HepG2 (cell line): ENCODE measurements at regions not wholly inside any gene's neighbourhood (a gene's known extent, or its start where the extent isn't known, plus 50 kb on each side); places are given as distances from the start of the nearest gene placed in this dataset.

Experiments used
- ATAC-seq: fragments of 200-7000 bp; cut with Tn5 transposase; 3 replicates; pipeline ENCODE4 v1.9.1; 2020; ENCODE audit warnings: mild to moderate bottlenecking, moderate library complexity
- BruUV-seq: library from RNA; stranded (reverse); fragments of 400-500 nt; replicated peaks from 2 replicates; lab custom pipeline; 2021; lab: Mats Ljungman, UMichigan
- CTCF ChIA-PET: fragments of 300-600 bp; formaldehyde crosslinking; extraction: SDS; loops from one replicate; lab custom pipeline; 2021; ENCODE audit warnings: low total read pairs, inconsistent platforms, low intra/inter-chr PET ratio; lab: Yijun Ruan, JAX
- POLR2A ChIA-PET: fragments of 350-600 bp; sonication (Branson Sonifier 250); formaldehyde crosslinking; loops from one replicate; lab custom pipeline; 2020; ENCODE audit warnings: antibody characterized with exemption, inconsistent platforms; lab: Yijun Ruan, JAX
- DNase-seq: peaks from one replicate; pipeline ENCODE4 v3.0.0-alpha.2; 2015; ENCODE audit warnings: low spot score
- FAIRE-seq: peaks from 3 replicates; lab custom pipeline; 2011; peaks lifted over from hg19 to GRCh38; lab: Jason Lieb, UNC
- H2AFZ ChIP-seq: one replicate; pipeline ENCODE4 v1.6.1; 2011; ENCODE audit warnings: low read length, inconsistent platforms
- H3K27ac ChIP-seq: fragments of 300-600 bp; 3 replicates; pipeline ENCODE4 v1.8.0; 2011; ENCODE audit warnings: mixed run types, mild to moderate bottlenecking, mixed read lengths, low read length, inconsistent platforms; ENCODE audit not compliant: insufficient read depth; ENCODE audit errors: extremely low read length
- H3K27me3 ChIP-seq, 2 experiments: fragments of 200-600 bp in 1 of 2; 2 replicates in 1 of 2; 3 replicates in 1 of 2; pipeline versions ENCODE4 v1.6.0 to v1.8.0; 2011; ENCODE audit warnings: low read length in 2 of 2, mild to moderate bottlenecking in 2 of 2, moderate library complexity in 2 of 2, inconsistent platforms in 1 of 2; ENCODE audit not compliant: insufficient read depth in 2 of 2, control insufficient read depth in 1 of 2
- H3K36me3 ChIP-seq, 2 experiments: fragments of 200-600 bp in 1 of 2; replicated peaks in 1 of 2; 2 replicates in 1 of 2; 3 replicates in 1 of 2; pipeline versions ENCODE4 v1.5.1 to v1.8.0; 2011; ENCODE audit warnings: low read length in 2 of 2, inconsistent platforms in 1 of 2; ENCODE audit not compliant: insufficient read depth in 2 of 2, control insufficient read depth in 1 of 2
- H3K4me1 ChIP-seq: 2 replicates; pipeline ENCODE4 v1.5.1; 2012; ENCODE audit warnings: low read length, inconsistent platforms; ENCODE audit not compliant: insufficient read depth
- H3K4me2 ChIP-seq: 2 replicates; pipeline ENCODE4 v1.6.0; 2011; ENCODE audit warnings: low read depth, low read length, inconsistent platforms
- H3K4me3 ChIP-seq, 3 experiments: fragments of 200-600 bp in 1 of 3; sonication (generic), shearing (Covaris generic) in 1 of 3; replicated peaks in 1 of 3; 2 replicates each; pipeline ENCODE4 v1.5.1; 2011 to 2016; ENCODE audit warnings: low read length in 3 of 3, inconsistent platforms in 2 of 3, low read depth in 2 of 3, mild to moderate bottlenecking in 2 of 3, control low read depth in 1 of 3, mixed read lengths in 1 of 3; ENCODE audit not compliant: insufficient read depth in 1 of 3
- H3K79me2 ChIP-seq: one replicate; pipeline ENCODE4 v1.6.1; 2011; ENCODE audit warnings: low read length, inconsistent platforms; ENCODE audit not compliant: insufficient read depth
- H3K9ac ChIP-seq: 2 replicates; pipeline ENCODE4 v1.6.0; 2011; ENCODE audit warnings: mild to moderate bottlenecking, low read depth, low read length, inconsistent platforms; ENCODE audit not compliant: insufficient read depth
- H3K9me3 ChIP-seq: 2 replicates; pipeline ENCODE4 v1.5.1; 2012; ENCODE audit warnings: mild to moderate bottlenecking, low read length
- H4K20me1 ChIP-seq: 2 replicates; pipeline ENCODE4 v1.6.0; 2011; ENCODE audit warnings: inconsistent platforms, mild to moderate bottlenecking, low read length, moderate library complexity; ENCODE audit not compliant: insufficient read depth
- FOXA3 ChIP-seq: IDR thresholded peaks from 2 replicates; pipeline ENCODE4 v1.6.1; 2016; ENCODE audit warnings: missing genetic modification reagents, missing compliant biosample characterization
- FOXJ3 ChIP-seq: sonication (generic); formaldehyde crosslinking; IDR thresholded peaks from 2 replicates; pipeline ENCODE4 v1.4.0; 2020; ENCODE audit warnings: missing genetic modification reagents, mild to moderate bottlenecking, borderline replicate concordance
- KAT2B ChIP-seq: fragments of 150-350 bp; IDR thresholded peaks from 2 replicates; pipeline ENCODE4 v1.6.1; 2014; ENCODE audit warnings: low read depth, low read length, borderline replicate concordance
- KDM5B ChIP-seq: sonication (generic); formaldehyde crosslinking; IDR thresholded peaks from 2 replicates; pipeline ENCODE4 v1.4.0; 2020; ENCODE audit warnings: missing genetic modification reagents, mild to moderate bottlenecking, borderline replicate concordance
- KLF9 ChIP-seq: IDR thresholded peaks from 2 replicates; pipeline ENCODE4 v1.6.1; 2016; ENCODE audit warnings: low read depth
- KMT2B ChIP-seq: IDR thresholded peaks from 2 replicates; pipeline ENCODE4 v1.6.1; 2016; ENCODE audit warnings: missing genetic modification reagents, missing compliant biosample characterization
- MED13 ChIP-seq: sonication (generic); formaldehyde crosslinking; IDR thresholded peaks from 2 replicates; pipeline ENCODE4 v1.5.0; 2020; ENCODE audit warnings: missing genetic modification reagents
- PCBP2 ChIP-seq: fragments of 200-400 bp; formaldehyde crosslinking; optimal IDR thresholded peaks from 2 replicates; pipeline ENCODE3; 2018; ENCODE audit warnings: low read length, low read depth; ENCODE audit not compliant: poor library complexity, severe bottlenecking
- SP2 ChIP-seq: sonication (generic); formaldehyde crosslinking; IDR thresholded peaks from 2 replicates; pipeline ENCODE4 v1.5.1; 2020; ENCODE audit warnings: mild to moderate bottlenecking, missing genetic modification reagents
- SP5 ChIP-seq: IDR thresholded peaks from 2 replicates; pipeline ENCODE4 v1.6.1; 2016; ENCODE audit warnings: low read depth, borderline replicate concordance
- TFDP2 ChIP-seq: sonication (generic); formaldehyde crosslinking; IDR thresholded peaks from 2 replicates; pipeline ENCODE4 v1.4.0; 2020; ENCODE audit warnings: missing genetic modification reagents
- ZBTB42 ChIP-seq: sonication (generic); formaldehyde crosslinking; IDR thresholded peaks from 2 replicates; pipeline ENCODE4 v1.5.0; 2020; ENCODE audit warnings: mild to moderate bottlenecking, missing genetic modification reagents
- ZNF160 ChIP-seq: sonication (generic); formaldehyde crosslinking; IDR thresholded peaks from 2 replicates; pipeline ENCODE4 v1.8.0; 2022; ENCODE audit warnings: mild to moderate bottlenecking, inconsistent platforms, missing genetic modification reagents
- ZSCAN31 ChIP-seq: sonication (generic); formaldehyde crosslinking; IDR thresholded peaks from 2 replicates; pipeline ENCODE4 v1.5.0; 2020; ENCODE audit warnings: low read depth, mild to moderate bottlenecking, missing genetic modification reagents
- ZZZ3 ChIP-seq: sonication (generic); formaldehyde crosslinking; IDR thresholded peaks from 2 replicates; pipeline ENCODE4 v1.4.0; 2020; ENCODE audit warnings: missing genetic modification reagents, mild to moderate bottlenecking, borderline replicate concordance
- WGBS: methylation state at CpG from one replicate; pipeline ENCODE4 v1.1.6; 2017; ENCODE audit warnings: low lambda C conversion rate; 5-methylcytosine and 5-hydroxymethylcytosine counted together
- in situ Hi-C: cut with HindIII; loops from 2 replicates; pipeline ENCODE4 v1.10.0; 2017; ENCODE audit warnings: low pct_unique_long_range_greater_than_20kb; ENCODE audit not compliant: extremely low pct_ligation_motif_present
- intact Hi-C: fragments of 100-400 bp; cut with micrococcal nuclease; formaldehyde crosslinking; loops from one replicate; pipeline ENCODE4 v1.10.0; 2022; ENCODE audit not compliant: unreplicated experiment
- TF ChIP-seq, protein P1 (sequence below): IDR thresholded peaks from 2 replicates; pipeline ENCODE4 v1.6.1; 2016; ENCODE audit warnings: low read depth
- TF ChIP-seq, protein P2 (sequence below): IDR thresholded peaks from 2 replicates; pipeline ENCODE4 v1.6.1; 2016; ENCODE audit warnings: missing biosample characterization, missing genetic modification reagents, low read depth

DNA sequence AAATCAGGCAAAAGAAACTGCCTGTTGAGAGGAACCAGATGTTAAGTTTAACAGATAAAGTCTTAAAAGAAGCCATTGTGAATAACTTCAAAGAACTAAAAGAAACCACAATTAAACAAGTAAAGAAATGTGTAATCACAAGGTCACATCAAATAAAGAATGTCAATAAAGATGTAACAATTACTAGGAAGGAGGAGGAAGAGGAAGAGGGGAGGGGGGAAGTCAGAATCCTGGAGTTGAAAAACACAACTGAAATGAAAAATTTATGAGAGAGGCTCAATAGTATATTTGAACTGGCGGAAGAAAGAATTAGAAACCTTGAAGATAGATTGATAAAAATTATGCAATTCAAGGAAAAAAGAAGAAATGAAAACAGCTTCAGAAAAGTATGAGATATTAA, 88.4 kb upstream of the CRIM1 start:
- H3K79me2 ChIP-seq = no peaks in the 10 kb centered on the region
- ChIA-PET CTCF (no interaction called here), POLR2A (no interaction called here)
- no peak overlapping the region for H3K27ac ChIP-seq
- DNase-seq (no peak), FAIRE-seq (no peak), ATAC-seq (no peak)
- TF ChIP-seq TFDP2 (no peak), ZSCAN31 (no peak), KDM5B (CRISPR knock-in tag) (no peak), KLF9 (CRISPR knock-in tag) (no peak), ZNF160 (CRISPR knock-in tag) (peak; percentile 84; the same call in 1 of the 2 replicates), SP5 (CRISPR knock-in tag) (no peak), FOXA3 (no peak), PCBP2 (no peak)
- in situ Hi-C loops = no loop called here
- no peak overlapping the region for H3K9ac ChIP-seq
- WGBS = 73% methylated on average over 1 of the region's 1 CpG
- peaks cover 7% of the 10 kb centered on the region; the same call in 1 of the 2 replicates for H3K9me3 ChIP-seq
- intact Hi-C loops = no loop called here
- no peak overlapping the region for H2AFZ ChIP-seq
- H3K4me1 ChIP-seq = no peaks in the 10 kb centered on the region
- no peaks in the 10 kb centered on the region for H4K20me1 ChIP-seq
- H3K27me3 ChIP-seq = no peaks in the 10 kb centered on the region
- H3K36me3 ChIP-seq = no peaks in the 10 kb centered on the region
- no TSS peak for BruUV-seq
- H3K4me3 ChIP-seq = no peak overlapping the region
- no peak overlapping the region for H3K4me2 ChIP-seq

DNA sequence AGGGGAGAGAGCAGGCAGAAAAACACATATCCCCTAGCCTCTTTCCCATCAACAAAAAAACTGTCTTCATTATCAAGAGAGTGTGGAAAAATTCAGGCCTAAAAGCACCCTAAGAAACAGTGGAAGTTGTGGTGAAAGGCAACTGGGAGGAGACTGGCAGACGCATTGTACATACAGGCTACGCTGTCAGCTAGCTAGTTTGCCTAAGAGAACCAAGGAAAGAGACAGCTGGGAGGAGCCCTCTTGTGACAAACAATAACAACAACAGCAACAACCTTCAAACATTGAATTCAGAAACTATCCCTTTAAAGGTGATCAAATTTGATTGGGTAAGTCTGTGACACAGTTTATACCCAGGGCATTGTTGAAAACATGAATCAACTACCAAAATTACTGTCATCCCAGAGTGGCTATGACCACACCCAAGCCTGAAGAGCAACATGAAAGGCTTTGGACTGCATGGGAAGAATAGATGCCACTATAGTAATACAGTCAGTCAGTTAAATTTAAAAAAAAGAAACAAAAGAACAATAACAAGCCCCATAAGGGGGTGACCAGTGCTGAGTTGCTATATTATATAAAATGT, 88.9 kb upstream of the CRIM1 start:
- Histone ChIP-seq H3K9me3 (peaks cover 7% of the 10 kb centered on the region; the same call in 1 of the 2 replicates), H3K9ac (no peak overlapping the region), H3K36me3 (no peaks in the 10 kb centered on the region), H3K27ac (no peak overlapping the region), H3K4me1 (no peaks in the 10 kb centered on the region), H2AFZ (no peak overlapping the region), H4K20me1 (no peaks in the 10 kb centered on the region), H3K4me2 (no peak overlapping the region), H3K4me3 (no peak overlapping the region), H3K79me2 (no peaks in the 10 kb centered on the region), H3K27me3 (no peaks in the 10 kb centered on the region)
- FAIRE-seq (no peak), ATAC-seq (no peak), DNase-seq (no peak)
- in situ Hi-C loops (no loop called here), intact Hi-C loops (no loop called here)
- no TSS peak for BruUV-seq
- CTCF ChIA-PET = no interaction called here
- 10% methylated on average over 2 of the region's 2 CpGs for WGBS
- POLR2A ChIA-PET = no interaction called here
- TF ChIP-seq, protein P1, sequence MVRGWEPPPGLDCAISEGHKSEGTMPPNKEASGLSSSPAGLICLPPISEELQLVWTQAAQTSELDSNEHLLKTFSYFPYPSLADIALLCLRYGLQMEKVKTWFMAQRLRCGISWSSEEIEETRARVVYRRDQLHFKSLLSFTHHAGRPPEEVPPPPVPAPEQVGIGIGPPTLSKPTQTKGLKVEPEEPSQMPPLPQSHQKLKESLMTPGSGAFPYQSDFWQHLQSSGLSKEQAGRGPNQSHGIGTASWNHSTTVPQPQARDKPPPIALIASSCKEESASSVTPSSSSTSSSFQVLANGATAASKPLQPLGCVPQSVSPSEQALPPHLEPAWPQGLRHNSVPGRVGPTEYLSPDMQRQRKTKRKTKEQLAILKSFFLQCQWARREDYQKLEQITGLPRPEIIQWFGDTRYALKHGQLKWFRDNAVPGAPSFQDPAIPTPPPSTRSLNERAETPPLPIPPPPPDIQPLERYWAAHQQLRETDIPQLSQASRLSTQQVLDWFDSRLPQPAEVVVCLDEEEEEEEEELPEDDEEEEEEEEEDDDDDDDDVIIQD (CRISPR knock-in tag) = no peak
- TF ChIP-seq, protein P2, sequence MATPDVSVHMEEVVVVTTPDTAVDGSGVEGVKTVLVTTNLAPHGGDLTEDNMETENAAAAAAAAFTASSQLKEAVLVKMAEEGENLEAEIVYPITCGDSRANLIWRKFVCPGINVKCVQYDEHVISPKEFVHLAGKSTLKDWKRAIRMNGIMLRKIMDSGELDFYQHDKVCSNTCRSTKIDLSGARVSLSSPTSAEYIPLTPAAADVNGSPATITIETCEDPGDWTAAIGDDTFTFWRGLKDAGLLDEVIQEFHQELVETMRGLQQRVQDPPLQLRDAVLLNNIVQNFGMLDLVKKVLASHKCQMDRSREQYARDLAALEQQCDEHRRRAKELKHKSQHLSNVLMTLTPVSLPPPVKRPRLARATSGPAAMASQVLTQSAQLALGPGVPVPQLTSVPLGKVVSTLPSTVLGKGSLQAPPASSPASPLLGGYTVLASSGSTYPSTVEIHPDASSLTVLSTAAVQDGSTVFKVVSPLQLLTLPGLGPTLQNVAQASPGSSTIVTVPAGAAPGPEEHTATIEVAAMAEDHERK = no peak
- no peak for TF ChIP-seq KAT2B
- TF ChIP-seq SP2 = no peak
- TF ChIP-seq FOXJ3 (CRISPR knock-in tag) = no peak
- no peak for TF ChIP-seq MED13
- no peak for TF ChIP-seq ZBTB42 (CRISPR knock-in tag)
- no peak for TF ChIP-seq ZZZ3 (CRISPR knock-in tag)
- TF ChIP-seq KMT2B (CRISPR knock-in tag) = no peak
